Liver (tissue), 8 donors: ENCODE measurements at regions not wholly inside any gene's neighbourhood (a gene's known extent, or its start where the extent isn't known, plus 50 kb on each side); places are given as distances from the start of the nearest gene placed in this dataset.
"Not testable (repeated sequence)": the region's sequence is repeated elsewhere in the genome, so short reads cannot be mapped to it uniquely, and the experiment has no call there.

Source experiments
- DNase-seq: peaks from one replicate; pipeline ENCODE4 v3.0.0-alpha.2; 2017; ENCODE audit warnings: low spot score
- H3K27ac ChIP-seq, 2 donors: one replicate each; pipeline ENCODE4 v1.7.0; 2013; ENCODE audit warnings: inconsistent platforms in 2 of 2, low read length in 2 of 2, control low read depth in 1 of 2, low read depth in 1 of 2, mild to moderate bottlenecking in 1 of 2
- H3K27me3 ChIP-seq, 4 donors: one replicate each; pipeline versions ENCODE4 v1.6.1 to v1.7.0; 2013; ENCODE audit warnings: low read length in 3 of 4, inconsistent platforms in 1 of 4, mild to moderate bottlenecking in 1 of 4, moderate library complexity in 1 of 4; ENCODE audit not compliant: control insufficient read depth in 4 of 4, insufficient read depth in 4 of 4
- H3K36me3 ChIP-seq, 4 donors: one replicate each; pipeline versions ENCODE4 v1.6.1 to v1.7.0; 2013; ENCODE audit warnings: low read length in 3 of 4, mild to moderate bottlenecking in 3 of 4, low read depth in 1 of 4, moderate library complexity in 1 of 4; ENCODE audit not compliant: control insufficient read depth in 4 of 4, insufficient read depth in 3 of 4
- H3K4me1 ChIP-seq, 4 donors: one replicate each; pipeline versions ENCODE4 v1.6.1 to v1.7.0; 2013; ENCODE audit warnings: low read length in 3 of 4, mild to moderate bottlenecking in 3 of 4, moderate library complexity in 1 of 4; ENCODE audit not compliant: control insufficient read depth in 4 of 4, insufficient read depth in 4 of 4
- H3K4me3 ChIP-seq, 3 donors: one replicate each; pipeline versions ENCODE4 v1.6.1 to v1.7.0; 2013; ENCODE audit warnings: low read length in 3 of 3, control low read depth in 1 of 3, low read depth in 1 of 3, mild to moderate bottlenecking in 1 of 3
- H3K9ac ChIP-seq, 2 donors: one replicate each; pipeline ENCODE4 v1.7.0; 2013; ENCODE audit warnings: low read length in 2 of 2, mild to moderate bottlenecking in 2 of 2, moderate library complexity in 2 of 2, control low read depth in 1 of 2, low read depth in 1 of 2
- H3K9me3 ChIP-seq, 4 donors: one replicate each; pipeline versions ENCODE4 v1.6.1 to v1.7.0; 2013; ENCODE audit warnings: low read length in 3 of 4; ENCODE audit not compliant: control insufficient read depth in 4 of 4
- ATF3 ChIP-seq: IDR thresholded peaks from 2 replicates; pipeline ENCODE4 v1.6.1; 2016; ENCODE audit warnings: antibody characterized with exemption
- CTCF ChIP-seq: fragments of 150-350 bp; IDR thresholded peaks from 2 replicates; pipeline ENCODE4 v1.5.1; 2017; ENCODE audit warnings: improper control_type of control experiment, low read depth, low read length; ENCODE audit not compliant: missing input control
- FOXA1 ChIP-seq: IDR thresholded peaks from 2 replicates; pipeline ENCODE4 v1.6.1; 2016; ENCODE audit warnings: antibody characterized with exemption
- FOXA2 ChIP-seq: IDR thresholded peaks from 2 replicates; pipeline ENCODE4 v1.6.1; 2016; ENCODE audit warnings: antibody characterized with exemption
- GABPA ChIP-seq, 2 donors: IDR thresholded peaks in 1 of 2; conservative IDR thresholded peaks in 1 of 2; 2 replicates each; pipeline ENCODE4 v1.6.1; 2016; ENCODE audit warnings: antibody characterized with exemption in 2 of 2, mild to moderate bottlenecking in 1 of 2, moderate library complexity in 1 of 2
- HNF4A ChIP-seq, 2 donors: conservative IDR thresholded peaks; 2 replicates each; pipeline ENCODE4 v1.6.1; 2016; ENCODE audit warnings: antibody characterized with exemption in 2 of 2, mild to moderate bottlenecking in 2 of 2
- HNF4G ChIP-seq: IDR thresholded peaks from 2 replicates; pipeline ENCODE4 v1.6.1; 2016; ENCODE audit warnings: antibody characterized with exemption
- JUND ChIP-seq, 2 donors: IDR thresholded peaks; 2 replicates each; pipeline ENCODE4 v1.6.1; 2016; ENCODE audit warnings: antibody characterized with exemption in 2 of 2
- MAX ChIP-seq: IDR thresholded peaks from 2 replicates; pipeline ENCODE4 v1.6.1; 2016; ENCODE audit warnings: antibody characterized with exemption
- NR2F2 ChIP-seq: IDR thresholded peaks from 2 replicates; pipeline ENCODE4 v1.6.1; 2016; ENCODE audit warnings: antibody characterized with exemption
- RAD21 ChIP-seq, 2 donors: IDR thresholded peaks; 2 replicates each; pipeline ENCODE4 v1.6.1; 2016; ENCODE audit warnings: antibody characterized with exemption in 2 of 2, mild to moderate bottlenecking in 2 of 2
- REST ChIP-seq: IDR thresholded peaks from 2 replicates; pipeline ENCODE4 v1.6.1; 2016; ENCODE audit warnings: antibody characterized with exemption, mild to moderate bottlenecking
- RXRA ChIP-seq, 2 donors: IDR thresholded peaks; 2 replicates each; pipeline ENCODE4 v1.6.1; 2017 to 2018; ENCODE audit warnings: antibody characterized with exemption in 2 of 2, mild to moderate bottlenecking in 1 of 2
- SP1 ChIP-seq: IDR thresholded peaks from 2 replicates; pipeline ENCODE4 v1.6.1; 2018; ENCODE audit warnings: antibody characterized with exemption, mild to moderate bottlenecking
- YY1 ChIP-seq: IDR thresholded peaks from 2 replicates; pipeline ENCODE4 v1.6.1; 2016; ENCODE audit warnings: antibody characterized with exemption, mild to moderate bottlenecking
- ZBTB33 ChIP-seq: IDR thresholded peaks from 2 replicates; pipeline ENCODE4 v1.6.1; 2016; ENCODE audit warnings: antibody characterized with exemption
- WGBS: extraction: QIAGEN DNeasy Blood & Tissue Kit; methylation state at CpG from one replicate; pipeline ENCODE4 v1.1.7; 2013; 5-methylcytosine and 5-hydroxymethylcytosine counted together
- donor health status: healthy.
- donor health status: healthy.
- donor health status: healthy.
- donor health status: healthy.
- donor health status: healthy.

GRCh38 chr11:29051935-29052334 lies 943.7 kb downstream of the METTL15 start:
- Histone ChIP-seq H3K9ac (no peak overlapping the region), H3K4me1 (no peaks in the 10 kb centered on the region), H3K27ac (no peak overlapping the region), H3K4me3 (no peak overlapping the region), H3K36me3 (no peaks in the 10 kb centered on the region), H3K9me3 (no peaks in the 10 kb centered on the region), H3K27me3 (no peaks in the 10 kb centered on the region)
- no peak for TF ChIP-seq NR2F2
- TF ChIP-seq HNF4A (conservative IDR thresholded peaks at IDR 0.05) = no peak
- no peak for TF ChIP-seq FOXA2
- no peak for TF ChIP-seq JUND (IDR thresholded peaks at IDR 0.05)
- no peak for TF ChIP-seq GABPA (IDR thresholded peaks at IDR 0.05 in 1 of 2, conservative IDR thresholded peaks at IDR 0.05 in 1 of 2)
- DNase-seq = no peak
- WGBS = 90% methylated on average over 1 of the region's 1 CpG

GRCh38 chr11:29050962-29051361 lies 942.8 kb downstream of the METTL15 start:
- not testable (repeated sequence) for H3K4me1 ChIP-seq, DNase-seq, H3K4me3 ChIP-seq, H3K9me3 ChIP-seq, H3K9ac ChIP-seq, H3K27ac ChIP-seq, H3K27me3 ChIP-seq, H3K36me3 ChIP-seq
- WGBS = 76% methylated on average over 11 of the region's 11 CpGs

- H3K4me1 ChIP-seq = no peaks in the 10 kb centered on the region
- H3K9me3 ChIP-seq = no peaks in the 10 kb centered on the region
- H3K27ac ChIP-seq = no peak overlapping the region
- no peak overlapping the region for H3K4me3 ChIP-seq
- H3K36me3 ChIP-seq = no peaks in the 10 kb centered on the region
- no peak overlapping the region for H3K9ac ChIP-seq
- H3K27me3 ChIP-seq = peaks cover 0 to 3% (median 0%) of the 10 kb centered on the region in 4 donors
- DNase-seq = no peak
- TF ChIP-seq HNF4G = no peak
These were observed 932.3 kb downstream of the METTL15 start for GRCh38 chr11:29040489-29040888.

- WGBS = 18% methylated on average over 2 of the region's 2 CpGs
- Histone ChIP-seq H3K27me3 (no peaks in the 10 kb centered on the region), H3K4me3 (no peak overlapping the region), H3K27ac (no peak overlapping the region), H3K9ac (no peak overlapping the region), H3K4me1 (no peaks in the 10 kb centered on the region), H3K36me3 (no peaks in the 10 kb centered on the region), H3K9me3 (peaks cover 0 to 14% (median 2%) of the 10 kb centered on the region in 4 donors)
- DNase-seq = no peak
- TF ChIP-seq ATF3 (no peak), NR2F2 (no peak), FOXA2 (no peak), CTCF (no peak), REST (no peak), RXRA (IDR thresholded peaks at IDR 0.05) (no peak), SP1 (no peak), RAD21 (IDR thresholded peaks at IDR 0.05) (no peak), FOXA1 (no peak), YY1 (no peak), MAX (no peak), HNF4A (conservative IDR thresholded peaks at IDR 0.05) (no peak), ZBTB33 (no peak), GABPA (IDR thresholded peaks at IDR 0.05 in 1 of 2, conservative IDR thresholded peaks at IDR 0.05 in 1 of 2) (no peak)
These were observed 924.4 kb downstream of the METTL15 start for GRCh38 chr11:29032384-29033149.
